ENCODE measurements at regions not wholly inside any gene's neighbourhood (a gene's known extent, or its start where the extent isn't known, plus 50 kb on each side); places are given as distances from the start of the nearest gene placed in this dataset.

DNA sequence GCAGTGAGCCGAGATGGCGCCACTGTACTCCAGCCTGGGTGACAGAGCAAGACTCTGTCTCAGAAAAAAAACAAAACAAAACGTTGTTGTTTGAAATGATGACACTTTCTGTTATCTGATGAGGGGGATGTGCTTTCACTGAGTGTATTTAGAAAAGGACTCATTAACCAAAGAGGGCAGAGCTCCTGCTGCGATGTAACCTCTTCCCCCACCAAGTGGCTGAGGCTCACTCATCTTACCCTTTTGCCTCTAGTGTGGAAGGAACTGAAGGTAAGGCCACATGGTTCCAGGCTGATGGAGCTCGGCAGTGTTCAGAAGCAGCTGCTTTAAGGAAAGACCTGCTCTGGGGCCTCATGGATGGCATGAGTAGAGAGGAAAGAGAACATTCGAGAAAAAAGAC, 105.7 kb upstream of the RUNX1 start:
- TF ChIP-seq, protein P1, sequence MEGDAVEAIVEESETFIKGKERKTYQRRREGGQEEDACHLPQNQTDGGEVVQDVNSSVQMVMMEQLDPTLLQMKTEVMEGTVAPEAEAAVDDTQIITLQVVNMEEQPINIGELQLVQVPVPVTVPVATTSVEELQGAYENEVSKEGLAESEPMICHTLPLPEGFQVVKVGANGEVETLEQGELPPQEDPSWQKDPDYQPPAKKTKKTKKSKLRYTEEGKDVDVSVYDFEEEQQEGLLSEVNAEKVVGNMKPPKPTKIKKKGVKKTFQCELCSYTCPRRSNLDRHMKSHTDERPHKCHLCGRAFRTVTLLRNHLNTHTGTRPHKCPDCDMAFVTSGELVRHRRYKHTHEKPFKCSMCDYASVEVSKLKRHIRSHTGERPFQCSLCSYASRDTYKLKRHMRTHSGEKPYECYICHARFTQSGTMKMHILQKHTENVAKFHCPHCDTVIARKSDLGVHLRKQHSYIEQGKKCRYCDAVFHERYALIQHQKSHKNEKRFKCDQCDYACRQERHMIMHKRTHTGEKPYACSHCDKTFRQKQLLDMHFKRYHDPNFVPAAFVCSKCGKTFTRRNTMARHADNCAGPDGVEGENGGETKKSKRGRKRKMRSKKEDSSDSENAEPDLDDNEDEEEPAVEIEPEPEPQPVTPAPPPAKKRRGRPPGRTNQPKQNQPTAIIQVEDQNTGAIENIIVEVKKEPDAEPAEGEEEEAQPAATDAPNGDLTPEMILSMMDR (IDR thresholded peaks at IDR 0.05), result no peak
- TF ChIP-seq POLR2A (IDR thresholded peaks at IDR 0.05), result no peak

Data from heart left ventricle (tissue), 13 donors.